ENCODE measurements at regions not wholly inside any gene's neighbourhood (a gene's known extent, or its start where the extent isn't known, plus 50 kb on each side); places are given as distances from the start of the nearest gene placed in this dataset.

GRCh38 chr18:42230636-42231035 is 275.6 kb downstream of the PIK3C3 start:
- TF ChIP-seq CTCF (IDR thresholded peaks at IDR 0.05) (no peak), POLR2AphosphoS5 (IDR thresholded peaks at IDR 0.05) (no peak)
